Stimulated activated CD4-positive, alpha-beta T cell treated with anti-CD3 and anti-CD28 coated beads, Interleukin-4, amount 100 ng/mL, for 24 hours (primary cell): ENCODE measurements at regions not wholly inside any gene's neighbourhood (a gene's known extent, or its start where the extent isn't known, plus 50 kb on each side); places are given as distances from the start of the nearest gene placed in this dataset.
"Not testable (repeated sequence)": the region's sequence is repeated elsewhere in the genome, so short reads cannot be mapped to it uniquely, and the experiment has no call there.

ENCODE experiments used
- DNase-seq: peaks from one replicate; pipeline ENCODE4 v3.0.0-alpha.2; 2020

DNA sequence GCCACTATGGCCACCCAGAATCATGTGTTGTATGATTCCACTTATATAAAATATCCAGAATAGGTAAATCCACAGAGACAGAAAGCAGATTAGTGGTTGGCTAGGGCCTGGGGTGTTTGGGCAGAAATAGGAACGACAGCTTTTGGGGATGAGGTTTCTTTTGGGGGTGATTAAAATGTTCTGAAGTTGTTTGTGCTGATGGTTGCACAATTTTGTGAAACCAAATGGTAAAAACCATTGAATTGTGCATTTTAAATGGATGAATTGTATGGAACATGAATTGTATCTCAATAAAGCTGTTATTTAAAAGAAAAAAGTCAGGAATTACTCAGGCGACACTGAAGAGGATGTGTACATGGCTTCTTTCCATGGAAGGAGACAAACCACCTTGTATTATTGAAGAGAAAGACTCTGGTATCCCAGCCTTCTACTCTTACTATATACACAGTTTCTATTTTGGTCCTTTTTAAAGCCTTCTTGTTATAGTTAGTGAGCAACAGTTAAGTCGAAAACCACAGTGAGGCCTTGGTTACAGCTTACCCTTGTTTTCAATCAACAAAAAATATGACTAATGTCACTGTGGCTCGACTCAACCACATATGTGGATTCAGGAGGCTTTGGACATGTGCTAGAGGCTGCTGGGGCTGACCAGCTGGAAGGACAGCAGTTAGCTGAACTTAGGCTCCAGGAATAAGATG lies 57.1 kb upstream of the KMT2E start:
- DNase-seq: peak; percentile 30

DNA sequence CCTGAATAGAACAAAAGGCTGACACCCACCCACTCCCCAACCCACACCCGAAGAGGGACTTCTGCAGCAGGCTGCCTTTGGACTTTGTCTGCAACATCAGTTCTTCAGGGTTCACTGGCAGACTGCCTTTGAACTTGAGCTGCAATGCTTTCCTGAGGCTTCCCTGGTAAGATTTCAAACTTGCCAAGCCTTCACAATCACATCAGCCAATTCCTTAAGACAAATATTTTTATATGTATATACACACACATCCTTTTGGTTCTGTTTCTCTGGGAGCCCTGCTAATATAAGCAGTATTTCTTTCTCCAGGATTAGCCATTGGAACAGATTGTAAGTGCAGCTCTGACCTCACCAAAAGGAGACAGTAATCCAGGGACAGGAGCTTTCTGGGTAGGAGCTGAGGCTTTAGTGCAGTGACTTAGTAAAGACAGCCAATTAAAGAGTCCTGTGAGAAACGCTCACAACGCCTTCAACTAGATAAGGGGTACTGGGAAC lies 55.6 kb upstream of the KMT2E start:
- DNase-seq: no peak

DNA sequence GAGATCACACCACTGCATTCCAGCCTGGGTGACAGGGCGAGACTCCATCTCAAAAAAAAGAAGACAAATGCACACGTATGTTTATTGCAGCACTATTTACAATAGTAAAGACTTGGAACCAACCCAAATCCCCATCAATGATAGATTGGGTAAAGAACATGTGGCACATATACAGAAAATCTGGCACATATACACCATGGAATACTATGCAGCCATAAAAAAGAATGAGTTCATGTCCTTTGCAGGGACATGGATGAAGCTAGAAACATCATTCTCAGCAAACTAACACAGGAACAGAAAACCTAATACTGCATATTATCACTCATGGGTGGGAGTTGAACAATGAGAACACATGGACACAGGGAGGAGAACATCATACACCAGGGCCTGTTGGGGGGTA lies 54.5 kb upstream of the KMT2E start:
- not testable (repeated sequence) for DNase-seq

DNA sequence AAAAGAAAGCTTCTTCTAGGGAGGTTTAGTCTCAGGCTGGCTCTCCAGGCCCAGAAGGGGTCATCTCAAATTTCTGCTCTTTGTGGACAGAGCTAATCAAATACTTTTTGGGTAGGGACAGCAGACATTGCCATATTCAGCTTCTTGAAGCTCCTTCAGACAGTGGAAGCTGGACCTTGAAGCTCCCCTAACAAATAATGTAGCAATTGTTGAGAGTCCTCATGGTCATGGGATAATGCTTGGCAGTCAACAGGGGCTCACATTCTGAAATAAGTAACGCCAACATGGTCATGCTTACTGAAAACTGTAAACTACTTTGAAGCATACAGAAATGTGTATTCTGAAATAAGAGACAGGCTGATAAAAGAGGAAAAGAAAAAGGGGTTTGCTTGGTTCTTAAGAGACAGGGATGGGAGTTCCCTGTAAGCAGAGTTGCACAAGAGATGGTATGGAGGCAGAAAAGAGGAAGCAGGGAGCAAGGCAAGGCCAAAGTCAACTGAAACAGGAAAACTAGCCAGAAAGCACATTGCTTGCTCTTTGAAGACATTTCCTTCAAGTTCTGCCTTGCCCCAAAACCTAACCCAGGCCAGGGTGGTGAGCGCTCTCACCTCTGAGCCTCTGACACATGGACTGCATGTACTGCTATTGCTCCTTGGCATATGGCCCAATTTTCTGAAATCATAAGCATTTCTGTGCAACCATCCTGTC lies 53.1 kb upstream of the KMT2E start:
- no peak for DNase-seq

DNA sequence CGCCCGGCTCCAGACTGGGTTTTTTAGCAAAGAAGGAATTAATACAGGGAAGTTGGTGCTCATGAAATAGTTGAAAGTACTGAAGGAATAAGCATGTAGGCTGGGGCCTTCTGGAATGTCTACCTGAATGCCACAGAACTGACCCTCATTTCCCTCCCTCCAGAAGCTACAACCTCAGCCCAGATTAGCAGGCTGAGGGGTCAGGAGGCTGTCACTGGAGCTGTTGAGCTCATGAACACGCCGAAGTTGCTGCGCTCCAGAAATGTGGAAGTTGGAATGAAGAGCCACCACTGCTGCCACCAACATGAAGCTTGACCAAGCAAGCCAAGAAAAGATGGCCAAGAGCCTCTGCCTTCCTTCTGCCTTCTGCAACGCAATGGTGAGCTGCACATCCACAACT lies 52.2 kb upstream of the KMT2E start:
- DNase-seq: no peak

DNA sequence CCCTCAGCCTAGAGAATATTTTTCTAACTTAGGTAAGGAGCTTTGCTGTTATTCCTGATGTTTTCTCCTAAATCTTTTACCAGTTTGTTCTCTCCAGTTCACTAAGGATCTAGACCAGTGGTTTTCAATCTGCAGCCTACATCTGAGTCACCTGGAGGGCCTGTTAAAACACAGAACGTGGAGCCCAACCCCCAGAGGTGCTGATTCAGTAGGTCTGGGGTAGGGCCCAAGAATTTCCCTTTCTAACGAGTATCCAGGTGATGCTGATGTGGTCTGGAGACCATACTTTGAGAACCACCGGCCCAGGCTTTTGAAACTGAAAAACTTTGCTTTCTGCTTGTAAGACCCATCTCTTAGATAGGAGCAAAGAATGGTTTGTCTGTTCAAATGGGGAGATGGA lies 51.2 kb upstream of the KMT2E start:
- no peak for DNase-seq

DNA sequence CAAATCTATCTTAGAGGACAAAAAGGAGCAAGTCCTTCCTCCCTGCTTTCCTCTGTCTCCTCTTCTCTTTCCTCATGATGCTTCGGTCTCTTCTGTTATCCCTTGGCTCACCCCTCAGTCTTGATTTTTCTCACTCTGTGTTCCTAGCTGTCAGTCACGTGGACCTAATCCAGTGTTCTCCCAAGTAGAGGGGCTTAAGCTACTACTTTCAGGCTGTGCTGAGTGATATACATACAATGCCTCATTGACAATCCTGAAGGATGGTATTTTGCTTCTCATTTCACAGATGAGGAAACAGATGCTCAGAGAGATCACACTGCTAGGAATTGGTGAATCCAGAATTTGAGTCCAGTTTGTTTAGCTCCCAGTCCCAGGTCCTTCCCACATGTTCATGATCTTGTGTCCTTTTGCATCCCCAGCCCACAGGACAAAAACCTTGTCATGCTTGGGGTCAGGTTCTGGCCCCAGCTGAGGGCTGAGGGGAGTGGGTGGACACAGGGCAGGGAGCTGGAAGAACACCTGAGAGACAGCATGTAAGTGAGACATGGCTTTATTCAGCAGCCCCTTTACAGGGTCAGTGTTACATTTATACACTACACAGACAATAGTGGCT lies 50.5 kb upstream of the KMT2E start:
- no peak for DNase-seq

DNA sequence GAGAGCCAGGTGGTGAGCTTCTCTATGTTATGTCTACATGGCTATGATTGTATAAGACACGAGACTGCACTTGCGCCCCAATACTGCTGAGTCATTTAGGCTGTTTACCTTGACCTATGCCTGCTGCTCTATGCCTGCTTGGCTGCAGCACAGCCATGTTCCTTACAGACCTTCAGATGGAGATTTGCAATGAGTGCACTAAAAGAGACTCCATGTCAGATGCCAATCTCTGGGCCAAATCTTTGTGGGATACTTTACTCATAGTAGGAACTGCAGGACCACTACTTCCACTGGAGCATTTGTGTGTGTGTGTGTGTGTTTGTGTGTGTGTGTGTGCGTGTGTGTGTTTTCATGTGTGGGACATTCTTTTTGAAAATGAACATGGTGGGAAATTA lies 50.0 kb upstream of the KMT2E start:
- no peak for DNase-seq
